ENCODE measurements at regions not wholly inside any gene's neighbourhood (a gene's known extent, or its start where the extent isn't known, plus 50 kb on each side); places are given as distances from the start of the nearest gene placed in this dataset.

GRCh38 chr3:182544542-182544941, 248.8 kb upstream of the ATP11B start:
- DNase-seq (ENCODE audit: low read depth in 1 of 2, low spot score in 1 of 2), result no peak

- DNase-seq (ENCODE audit: low read depth in 1 of 2, low spot score in 1 of 2), result no peak
These were observed 231.0 kb upstream of the ATP11B start for GRCh38 chr3:182562274-182562673.

GRCh38 chr3:182565916-182566796, 227.1 kb upstream of the ATP11B start:
- DNase-seq (ENCODE audit: low read depth in 1 of 2, low spot score in 1 of 2), result no peak

GRCh38 chr3:182567700-182568099, 225.6 kb upstream of the ATP11B start:
- DNase-seq (ENCODE audit: low read depth in 1 of 2, low spot score in 1 of 2), result no peak

GRCh38 chr3:182568261-182568660, 225.0 kb upstream of the ATP11B start:
- no peak for DNase-seq (ENCODE audit: low read depth in 1 of 2, low spot score in 1 of 2)

GRCh38 chr3:182568876-182569275, 224.4 kb upstream of the ATP11B start:
- no peak for DNase-seq (ENCODE audit: low read depth in 1 of 2, low spot score in 1 of 2)

GRCh38 chr3:182570946-182571594, 222.2 kb upstream of the ATP11B start:
- DNase-seq (ENCODE audit: low read depth in 1 of 2, low spot score in 1 of 2), result no peak

- DNase-seq (ENCODE audit: low read depth in 1 of 2, low spot score in 1 of 2), result no peak
These were observed 217.4 kb upstream of the ATP11B start for GRCh38 chr3:182575941-182576340.

- DNase-seq (ENCODE audit: low read depth in 1 of 2, low spot score in 1 of 2), result no peak
These were observed 209.8 kb upstream of the ATP11B start for GRCh38 chr3:182583545-182583944.

- no peak for DNase-seq (ENCODE audit: low read depth in 1 of 2, low spot score in 1 of 2)
These were observed 207.7 kb upstream of the ATP11B start for GRCh38 chr3:182585532-182586150.

- DNase-seq (ENCODE audit: low read depth in 1 of 2, low spot score in 1 of 2), result no peak
These were observed 200.6 kb upstream of the ATP11B start for GRCh38 chr3:182592747-182593146.

- no peak for DNase-seq (ENCODE audit: low read depth in 1 of 2, low spot score in 1 of 2)
These were observed 196.5 kb upstream of the ATP11B start for GRCh38 chr3:182596676-182597410.

- DNase-seq (ENCODE audit: low read depth in 1 of 2, low spot score in 1 of 2), result no peak
These were observed 195.7 kb upstream of the ATP11B start for GRCh38 chr3:182597621-182598041.

- DNase-seq (ENCODE audit: low read depth in 1 of 2, low spot score in 1 of 2), result no peak
These were observed 191.7 kb upstream of the ATP11B start for GRCh38 chr3:182601597-182601996.

- no peak for DNase-seq (ENCODE audit: low read depth in 1 of 2, low spot score in 1 of 2)
These were observed 189.8 kb upstream of the ATP11B start for GRCh38 chr3:182603501-182603900.

GRCh38 chr3:182605882-182606611, 187.3 kb upstream of the ATP11B start:
- no peak for DNase-seq (ENCODE audit: low read depth in 1 of 2, low spot score in 1 of 2)

- no peak for DNase-seq (ENCODE audit: low read depth in 1 of 2, low spot score in 1 of 2)
These were observed 186.3 kb upstream of the ATP11B start for GRCh38 chr3:182606905-182607504.

- DNase-seq (ENCODE audit: low read depth in 1 of 2, low spot score in 1 of 2), result no peak
These were observed 184.5 kb upstream of the ATP11B start for GRCh38 chr3:182608832-182609231.

- no peak for DNase-seq (ENCODE audit: low read depth in 1 of 2, low spot score in 1 of 2)
These were observed 183.6 kb upstream of the ATP11B start for GRCh38 chr3:182609575-182610156.

- DNase-seq (ENCODE audit: low read depth in 1 of 2, low spot score in 1 of 2), result no peak
These were observed 181.0 kb upstream of the ATP11B start for GRCh38 chr3:182612332-182612731.

Data from activated T-helper 1 cell treated with anti-CD3 and anti-CD28 coated beads, Interleukin-2, amount 50 U/mL, for 16 hours (primary cell).